ENCODE measurements at regions not wholly inside any gene's neighbourhood (a gene's known extent, or its start where the extent isn't known, plus 50 kb on each side); places are given as distances from the start of the nearest gene placed in this dataset.
"Not testable (repeated sequence)": the region's sequence is repeated elsewhere in the genome, so short reads cannot be mapped to it uniquely, and the experiment has no call there.

- TF ChIP-seq, protein P1, sequence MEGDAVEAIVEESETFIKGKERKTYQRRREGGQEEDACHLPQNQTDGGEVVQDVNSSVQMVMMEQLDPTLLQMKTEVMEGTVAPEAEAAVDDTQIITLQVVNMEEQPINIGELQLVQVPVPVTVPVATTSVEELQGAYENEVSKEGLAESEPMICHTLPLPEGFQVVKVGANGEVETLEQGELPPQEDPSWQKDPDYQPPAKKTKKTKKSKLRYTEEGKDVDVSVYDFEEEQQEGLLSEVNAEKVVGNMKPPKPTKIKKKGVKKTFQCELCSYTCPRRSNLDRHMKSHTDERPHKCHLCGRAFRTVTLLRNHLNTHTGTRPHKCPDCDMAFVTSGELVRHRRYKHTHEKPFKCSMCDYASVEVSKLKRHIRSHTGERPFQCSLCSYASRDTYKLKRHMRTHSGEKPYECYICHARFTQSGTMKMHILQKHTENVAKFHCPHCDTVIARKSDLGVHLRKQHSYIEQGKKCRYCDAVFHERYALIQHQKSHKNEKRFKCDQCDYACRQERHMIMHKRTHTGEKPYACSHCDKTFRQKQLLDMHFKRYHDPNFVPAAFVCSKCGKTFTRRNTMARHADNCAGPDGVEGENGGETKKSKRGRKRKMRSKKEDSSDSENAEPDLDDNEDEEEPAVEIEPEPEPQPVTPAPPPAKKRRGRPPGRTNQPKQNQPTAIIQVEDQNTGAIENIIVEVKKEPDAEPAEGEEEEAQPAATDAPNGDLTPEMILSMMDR (IDR thresholded peaks at IDR 0.05): not testable (repeated sequence)
- TF ChIP-seq POLR2A (IDR thresholded peaks at IDR 0.05): not testable (repeated sequence)
Observed at GRCh38 chr5:96197767-96198166, 235.3 kb downstream of the PCSK1 start.
